Peyer's patch (tissue), 4 donors: ENCODE measurements at regions not wholly inside any gene's neighbourhood (a gene's known extent, or its start where the extent isn't known, plus 50 kb on each side); places are given as distances from the start of the nearest gene placed in this dataset.

Source experiments
- CTCF ChIP-seq, 6 experiments: fragments of 450-650 bp in 4 of 6; fragments of 200-600 bp in 2 of 6; sonication (generic) in 1 of 6; IDR thresholded peaks; one replicate each; pipeline ENCODE4 v1.5.1; 2017 to 2019; ENCODE audit warnings: antibody characterized with exemption in 6 of 6, mild to moderate bottlenecking in 3 of 6, moderate library complexity in 1 of 6
- POLR2A ChIP-seq, 2 donors: fragments of 450-650 bp; IDR thresholded peaks; one replicate each; pipeline ENCODE4 v1.5.1; 2017; ENCODE audit warnings: antibody characterized with exemption in 2 of 2, mild to moderate bottlenecking in 2 of 2, moderate library complexity in 2 of 2

GRCh38 chr13:107121793-107122192, 553.9 kb upstream of the ARGLU1 start:
- no peak for TF ChIP-seq POLR2A (IDR thresholded peaks at IDR 0.05)
- no peak for TF ChIP-seq CTCF (IDR thresholded peaks at IDR 0.05)
